ENCODE measurements at regions not wholly inside any gene's neighbourhood (a gene's known extent, or its start where the extent isn't known, plus 50 kb on each side); places are given as distances from the start of the nearest gene placed in this dataset.

- H3K36me3 ChIP-seq (ENCODE audit: control insufficient read depth, insufficient read depth, low read length), result no peaks in the 10 kb centered on the region
- DNase-seq (ENCODE audit: low read depth, low spot score) (no peak), ATAC-seq (no peak)
- TF ChIP-seq REST (IDR thresholded peaks at IDR 0.05; ENCODE audit: insufficient read depth in 1 of 2, low read depth in 2 of 2, low read length in 1 of 2) (no peak), SIN3A (IDR thresholded peaks at IDR 0.05; ENCODE audit: borderline replicate concordance, insufficient read depth, low read depth, low read length) (no peak), POLR2AphosphoS5 (IDR thresholded peaks at IDR 0.05; ENCODE audit: low read depth, low read length) (no peak), TCF7L2 (IDR thresholded peaks at IDR 0.05; ENCODE audit: low read depth, low read length) (no peak), CTCF (IDR thresholded peaks at IDR 0.05) (no peak)
- in situ Hi-C loops (cut with HindIII; ENCODE audit: low pct_unique_long_range_greater_than_20kb, low sequenced_read_pairs), result no loop called here
- H3K27ac ChIP-seq (ENCODE audit: low read length), result no peak overlapping the region
- ChIA-PET CTCF (no interaction called here), POLR2A (no interaction called here)
- no peak overlapping the region for H3K4me3 ChIP-seq (ENCODE audit: low read depth in 2 of 2, low read length in 2 of 2)
- no peaks in the 10 kb centered on the region for H3K4me1 ChIP-seq (ENCODE audit: control insufficient read depth, insufficient read depth, low read length)
- intact Hi-C loops (cut with micrococcal nuclease; ENCODE audit: unreplicated experiment), result no loop called here
- no TSS peak for BruUV-seq (replicated peaks)
- H3K27me3 ChIP-seq (ENCODE audit: control insufficient read depth, insufficient read depth, low read length), result peaks cover 2% of the 10 kb centered on the region; the same call in 1 of the 2 replicates
- H3K9me3 ChIP-seq (ENCODE audit: control insufficient read depth, insufficient read depth, low read depth, low read length), result no peaks in the 10 kb centered on the region
These were observed 151.6 kb downstream of the FAT3 start for GRCh38 chr11:92376146-92376599.

GRCh38 chr11:92376680-92377079 lies 152.1 kb downstream of the FAT3 start:
- DNase-seq (ENCODE audit: low read depth, low spot score), result no peak
- intact Hi-C loops (cut with micrococcal nuclease; ENCODE audit: unreplicated experiment), result no loop called here
- POLR2A ChIA-PET, result no interaction called here
- H3K4me1 ChIP-seq (ENCODE audit: control insufficient read depth, insufficient read depth, low read length), result no peaks in the 10 kb centered on the region
- peaks cover 2% of the 10 kb centered on the region; the same call in 1 of the 2 replicates for H3K27me3 ChIP-seq (ENCODE audit: control insufficient read depth, insufficient read depth, low read length)
- H3K27ac ChIP-seq (ENCODE audit: low read length), result no peak overlapping the region
- CTCF ChIA-PET, result no interaction called here
- in situ Hi-C loops (cut with HindIII; ENCODE audit: low pct_unique_long_range_greater_than_20kb, low sequenced_read_pairs), result no loop called here
- no peaks in the 10 kb centered on the region for H3K9me3 ChIP-seq (ENCODE audit: control insufficient read depth, insufficient read depth, low read depth, low read length)
- no TSS peak for BruUV-seq (replicated peaks)
- TF ChIP-seq REST (IDR thresholded peaks at IDR 0.05; ENCODE audit: insufficient read depth in 1 of 2, low read depth in 2 of 2, low read length in 1 of 2) (no peak), TCF7L2 (IDR thresholded peaks at IDR 0.05; ENCODE audit: low read depth, low read length) (no peak), SIN3A (IDR thresholded peaks at IDR 0.05; ENCODE audit: borderline replicate concordance, insufficient read depth, low read depth, low read length) (no peak), POLR2AphosphoS5 (IDR thresholded peaks at IDR 0.05; ENCODE audit: low read depth, low read length) (no peak), CTCF (IDR thresholded peaks at IDR 0.05) (no peak)
- H3K36me3 ChIP-seq (ENCODE audit: control insufficient read depth, insufficient read depth, low read length), result no peaks in the 10 kb centered on the region
- ATAC-seq, result no peak
- no peak overlapping the region for H3K4me3 ChIP-seq (ENCODE audit: low read depth in 2 of 2, low read length in 2 of 2)

Measured in Panc1 (cell line).